ENCODE measurements at regions not wholly inside any gene's neighbourhood (a gene's known extent, or its start where the extent isn't known, plus 50 kb on each side); places are given as distances from the start of the nearest gene placed in this dataset.

DNA sequence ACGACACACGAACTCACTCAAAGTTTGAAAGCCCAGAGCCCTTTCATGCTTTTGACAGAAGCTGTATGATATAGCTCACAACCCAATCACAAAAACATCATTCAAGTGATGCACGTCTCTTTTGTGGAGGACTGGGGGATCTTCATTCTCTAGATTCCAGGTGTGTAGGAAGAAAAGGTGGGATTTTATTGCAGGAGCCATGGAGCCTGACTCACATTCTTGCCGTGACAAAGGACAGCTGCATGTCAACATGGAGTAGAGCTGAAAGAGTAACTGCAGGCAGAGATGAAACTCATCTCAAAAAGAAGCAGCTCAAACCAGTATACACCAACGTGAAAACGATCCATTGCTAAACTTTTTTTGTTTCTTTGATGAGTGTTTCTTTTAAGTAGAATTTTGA lies 50.9 kb upstream of the PDE1A start:
- H3K4me1 ChIP-seq, result no peaks in the 10 kb centered on the region
- WGBS, 2 donors, result 70 to 72% methylated on average over 6 of the region's 6 CpGs
- no peaks in the 10 kb centered on the region for H3K27me3 ChIP-seq
- H3K9me3 ChIP-seq, result no peaks in the 10 kb centered on the region
- no peak overlapping the region for H3K27ac ChIP-seq
- intact Hi-C loops (cut with DNase I; ENCODE audit: low total_unique reads), result no loop called here
- no peaks in the 10 kb centered on the region for H3K36me3 ChIP-seq (ENCODE audit: low read depth, missing control alignments)
- no peak for DNase-seq
- no peak overlapping the region for H3K4me3 ChIP-seq
- TF ChIP-seq, protein P1, sequence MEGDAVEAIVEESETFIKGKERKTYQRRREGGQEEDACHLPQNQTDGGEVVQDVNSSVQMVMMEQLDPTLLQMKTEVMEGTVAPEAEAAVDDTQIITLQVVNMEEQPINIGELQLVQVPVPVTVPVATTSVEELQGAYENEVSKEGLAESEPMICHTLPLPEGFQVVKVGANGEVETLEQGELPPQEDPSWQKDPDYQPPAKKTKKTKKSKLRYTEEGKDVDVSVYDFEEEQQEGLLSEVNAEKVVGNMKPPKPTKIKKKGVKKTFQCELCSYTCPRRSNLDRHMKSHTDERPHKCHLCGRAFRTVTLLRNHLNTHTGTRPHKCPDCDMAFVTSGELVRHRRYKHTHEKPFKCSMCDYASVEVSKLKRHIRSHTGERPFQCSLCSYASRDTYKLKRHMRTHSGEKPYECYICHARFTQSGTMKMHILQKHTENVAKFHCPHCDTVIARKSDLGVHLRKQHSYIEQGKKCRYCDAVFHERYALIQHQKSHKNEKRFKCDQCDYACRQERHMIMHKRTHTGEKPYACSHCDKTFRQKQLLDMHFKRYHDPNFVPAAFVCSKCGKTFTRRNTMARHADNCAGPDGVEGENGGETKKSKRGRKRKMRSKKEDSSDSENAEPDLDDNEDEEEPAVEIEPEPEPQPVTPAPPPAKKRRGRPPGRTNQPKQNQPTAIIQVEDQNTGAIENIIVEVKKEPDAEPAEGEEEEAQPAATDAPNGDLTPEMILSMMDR (IDR thresholded peaks at IDR 0.05), result no peak
- no peak for TF ChIP-seq POLR2A (IDR thresholded peaks at IDR 0.05)

DNA sequence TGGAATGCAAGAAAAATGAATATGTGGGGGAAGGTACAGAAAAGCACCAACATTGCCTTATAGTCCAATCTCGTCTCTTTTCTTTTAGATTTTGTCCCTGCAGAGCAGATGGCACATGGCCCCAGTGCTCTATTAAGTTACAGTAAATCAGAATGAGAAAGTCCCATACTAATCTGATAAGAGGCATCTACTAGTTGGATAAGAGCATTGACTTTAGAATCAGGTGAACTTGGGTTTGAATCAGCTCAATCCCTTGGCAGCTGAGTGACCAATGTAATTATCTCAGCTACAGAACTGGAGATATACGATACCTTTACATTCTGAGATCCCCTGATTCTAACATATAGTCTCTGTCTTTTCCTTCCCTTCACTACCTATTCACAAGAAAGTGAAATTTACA lies 54.8 kb upstream of the PDE1A start:
- 88 to 94% methylated on average over 2 of the region's 2 CpGs for WGBS, 2 donors
- TF ChIP-seq, protein P1 (IDR thresholded peaks at IDR 0.05), result no peak
- TF ChIP-seq POLR2A (IDR thresholded peaks at IDR 0.05), result no peak
- no peak overlapping the region for H3K4me3 ChIP-seq
- no peaks in the 10 kb centered on the region for H3K4me1 ChIP-seq
- no peaks in the 10 kb centered on the region for H3K36me3 ChIP-seq (ENCODE audit: low read depth, missing control alignments)
- H3K27me3 ChIP-seq, result no peaks in the 10 kb centered on the region
- no peak for DNase-seq
- no peaks in the 10 kb centered on the region for H3K9me3 ChIP-seq
- intact Hi-C loops (cut with DNase I; ENCODE audit: low total_unique reads), result no loop called here
- no peak overlapping the region for H3K27ac ChIP-seq

DNA sequence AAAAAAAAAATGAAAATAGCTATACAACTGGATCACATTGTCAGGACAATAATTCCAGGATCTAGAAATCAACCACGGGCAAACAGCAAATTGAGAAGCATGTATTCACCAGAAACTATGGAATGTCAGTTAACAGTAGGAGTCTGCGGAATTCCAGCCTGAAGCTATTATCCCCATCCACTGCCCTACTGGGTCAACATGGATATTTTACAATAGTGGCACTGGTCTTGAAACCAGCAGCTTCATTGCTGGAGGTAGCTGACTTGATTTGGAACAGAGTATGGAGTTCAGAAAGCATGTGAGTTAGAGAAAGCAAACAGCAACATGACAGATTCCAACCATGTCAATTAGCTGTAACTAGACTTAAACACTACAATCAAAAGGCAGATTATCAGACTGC lies 55.7 kb upstream of the PDE1A start:
- intact Hi-C loops (cut with DNase I; ENCODE audit: low total_unique reads), result no loop called here
- TF ChIP-seq, protein P1 (IDR thresholded peaks at IDR 0.05), result no peak
- no peak for TF ChIP-seq POLR2A (IDR thresholded peaks at IDR 0.05)
- 88 to 92% methylated on average over 2 of the region's 2 CpGs for WGBS, 2 donors
- no peak overlapping the region for H3K4me3 ChIP-seq
- no peak overlapping the region for H3K27ac ChIP-seq
- H3K4me1 ChIP-seq, result no peaks in the 10 kb centered on the region
- H3K27me3 ChIP-seq, result no peaks in the 10 kb centered on the region
- DNase-seq, result no peak
- no peaks in the 10 kb centered on the region for H3K9me3 ChIP-seq
- H3K36me3 ChIP-seq (ENCODE audit: low read depth, missing control alignments), result no peaks in the 10 kb centered on the region

DNA sequence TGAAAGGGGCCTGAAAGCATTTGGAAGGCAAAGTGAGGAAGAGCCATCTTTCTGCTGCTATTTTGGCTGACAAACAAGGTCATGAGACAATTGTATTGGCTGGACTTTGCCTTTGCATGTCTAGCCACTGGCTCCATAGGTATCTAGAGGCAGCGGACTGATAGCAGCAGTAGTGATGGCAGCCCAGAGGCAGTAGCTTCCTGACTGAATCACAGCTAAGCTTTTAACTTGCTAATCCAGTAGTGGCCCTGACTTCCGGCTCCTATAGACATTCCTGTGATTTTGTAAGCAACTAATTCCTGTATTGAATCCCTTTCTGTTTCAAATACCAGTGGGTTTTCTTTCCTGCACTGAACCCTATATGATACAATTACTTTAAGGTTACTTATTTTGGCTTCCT lies 69.8 kb upstream of the PDE1A start:
- 74 to 84% methylated on average over 2 of the region's 2 CpGs for WGBS, 2 donors

More for the DNA sequence above, 69.8 kb upstream of the PDE1A start:
- no peak for TF ChIP-seq POLR2A (IDR thresholded peaks at IDR 0.05)
- TF ChIP-seq, protein P1 (IDR thresholded peaks at IDR 0.05), result no peak
- Histone ChIP-seq H3K27ac (no peak overlapping the region), H3K4me1 (no peaks in the 10 kb centered on the region), H3K4me3 (no peak overlapping the region), H3K9me3 (no peaks in the 10 kb centered on the region), H3K27me3 (no peaks in the 10 kb centered on the region), H3K36me3 (ENCODE audit: low read depth, missing control alignments) (no peaks in the 10 kb centered on the region)
- intact Hi-C loops (cut with DNase I; ENCODE audit: low total_unique reads), result no loop called here
- no peak for DNase-seq
